CD4-positive, alpha-beta T cell treated with Interferon alpha-2 for 1 hour (primary cell): ENCODE measurements at regions not wholly inside any gene's neighbourhood (a gene's known extent, or its start where the extent isn't known, plus 50 kb on each side); places are given as distances from the start of the nearest gene placed in this dataset.

Source experiments
- DNase-seq, 2 donors: peaks; one replicate each; pipeline ENCODE4 v3.0.0-alpha.2; 2020 to 2022

GRCh38 chr14:35222872-35223466, 69.2 kb upstream of the PSMA6 start:
- DNase-seq: peak in 1 of 2 donors; percentile 58

GRCh38 chr14:35223927-35224326, 68.3 kb upstream of the PSMA6 start:
- DNase-seq: no peak

GRCh38 chr14:35224615-35225014, 67.6 kb upstream of the PSMA6 start:
- no peak for DNase-seq

DNA sequence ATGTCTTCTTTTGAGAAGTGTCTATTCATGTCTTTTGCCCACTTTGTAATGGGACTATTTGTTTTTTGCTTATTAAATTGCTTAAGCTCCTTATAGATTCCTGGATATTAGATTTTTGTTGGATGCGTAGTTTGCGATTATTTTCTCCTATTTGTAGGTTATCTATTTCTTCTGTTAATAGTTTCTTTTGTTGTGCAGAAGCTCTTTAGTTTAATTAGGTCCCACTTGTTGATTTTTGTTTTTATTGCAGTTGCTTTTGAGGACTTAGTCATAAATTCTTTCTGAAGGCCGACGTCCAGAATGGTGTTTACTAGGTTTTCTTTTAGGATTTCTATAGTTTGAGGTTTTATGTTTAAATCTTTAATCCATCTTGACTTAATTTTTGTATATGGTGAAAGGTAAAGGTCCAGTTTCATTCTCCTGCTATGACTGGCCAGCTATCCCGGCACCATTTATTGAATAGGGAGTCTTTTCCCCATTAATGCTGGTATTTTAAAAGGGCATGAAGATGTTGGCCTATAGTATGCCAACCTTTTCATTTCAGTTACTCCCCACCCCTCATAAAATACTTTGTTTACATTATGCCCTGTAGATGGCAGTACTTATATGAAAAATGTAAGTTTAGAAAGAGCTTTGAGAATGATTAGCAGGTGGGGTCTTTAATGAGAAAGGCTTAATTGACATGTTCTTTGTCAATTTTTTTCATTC, 62.9 kb upstream of the PSMA6 start:
- peak in 1 of 2 donors; percentile 55 for DNase-seq

- no peak for DNase-seq
Measured at GRCh38 chr14:35229792-35230089, 62.4 kb upstream of the PSMA6 start.

GRCh38 chr14:35231207-35231760, 60.9 kb upstream of the PSMA6 start:
- DNase-seq: no peak

DNA sequence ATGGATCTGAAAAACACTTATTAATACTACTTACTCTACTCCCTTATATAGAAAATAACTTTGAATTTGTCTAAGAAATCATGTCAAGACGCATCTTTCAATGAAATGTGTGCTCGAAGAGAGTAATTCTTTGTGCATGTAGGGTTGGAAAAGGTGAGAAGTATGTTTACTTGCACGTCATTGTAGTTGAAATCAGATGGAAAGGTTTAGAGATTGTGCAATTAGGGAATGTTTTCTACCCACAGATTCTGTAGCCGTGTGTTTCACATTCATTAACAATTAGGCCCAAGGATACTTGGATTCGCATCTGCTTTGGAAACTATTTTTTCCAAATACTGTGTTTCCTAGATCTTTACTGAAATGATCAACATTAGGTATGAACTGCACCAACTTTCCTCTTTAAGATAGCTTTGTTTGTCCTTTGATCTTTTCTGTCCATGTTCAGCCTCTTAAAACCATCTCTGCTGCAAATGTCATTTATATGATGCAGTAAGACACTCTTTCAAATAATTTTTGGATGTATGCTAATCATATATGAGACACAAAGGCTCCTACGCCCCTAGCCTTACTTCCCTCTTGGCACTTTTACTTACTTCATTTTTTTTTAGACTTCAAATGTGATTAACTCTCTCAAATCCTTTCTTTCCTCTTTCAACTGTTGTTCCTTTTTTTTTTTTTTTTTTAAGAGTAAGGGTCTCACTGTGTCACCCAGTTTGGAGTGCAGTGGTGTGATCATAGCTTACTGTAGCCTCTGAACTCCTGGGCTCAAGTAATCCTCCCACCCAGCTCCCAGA, 58.0 kb upstream of the PSMA6 start:
- no peak for DNase-seq

DNA sequence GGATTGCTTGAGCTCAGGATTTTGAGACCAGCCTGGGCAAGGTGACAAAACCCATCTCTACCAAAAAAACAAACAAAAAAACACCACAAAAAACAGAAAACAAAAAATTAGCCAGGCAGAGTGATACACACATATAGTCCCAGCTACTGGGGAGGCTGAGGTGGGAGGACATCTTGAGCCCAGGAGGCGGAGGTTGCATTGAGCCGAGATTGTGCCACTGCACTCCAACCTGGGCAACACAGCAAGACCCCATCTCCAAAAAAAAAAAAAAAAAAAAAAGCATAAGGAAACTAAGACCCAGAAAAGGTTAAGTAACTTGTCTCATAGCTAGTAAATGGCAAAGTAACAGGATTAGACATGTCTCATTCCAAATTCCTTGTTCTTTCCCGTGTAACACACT, 56.3 kb upstream of the PSMA6 start:
- DNase-seq: no peak

DNA sequence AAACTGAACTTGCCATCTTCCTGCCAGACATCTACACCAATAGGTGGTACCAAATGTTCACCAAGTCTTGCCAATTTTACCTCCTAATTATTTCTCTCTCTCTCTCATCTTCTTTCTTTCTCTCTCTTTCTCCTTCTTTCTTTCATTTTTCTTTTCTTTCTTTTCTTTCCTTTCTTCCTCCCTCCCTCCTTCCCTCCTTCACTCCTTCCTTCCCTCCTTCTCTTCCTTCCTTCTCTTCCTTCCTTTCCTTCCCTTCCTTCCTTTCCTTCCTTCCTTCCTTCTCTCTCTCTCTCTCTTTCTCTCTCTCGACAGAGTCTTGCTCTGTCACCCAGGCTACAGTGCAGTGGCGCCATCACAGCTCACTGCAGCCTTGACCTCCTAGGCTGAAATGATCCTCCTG, 55.4 kb upstream of the PSMA6 start:
- DNase-seq: no peak

- peak in 1 of 2 donors; percentile 12 for DNase-seq
Measured at GRCh38 chr14:35240231-35240630, 52.0 kb upstream of the PSMA6 start.
